Pancreas (tissue), 10 donors: ENCODE measurements at regions not wholly inside any gene's neighbourhood (a gene's known extent, or its start where the extent isn't known, plus 50 kb on each side); places are given as distances from the start of the nearest gene placed in this dataset.

ENCODE experiments used
- ATAC-seq, 4 donors: fragments of 200-7000 bp; cut with Tn5 transposase; one replicate each; pipeline versions ENCODE4 v1.8.0 to v1.9.1; 2020; ENCODE audit warnings: mild to moderate bottlenecking in 4 of 4, moderate library complexity in 4 of 4
- DNase-seq, 6 donors: peaks; one replicate each; pipeline ENCODE4 v3.0.0-alpha.2; 2020
- FAIRE-seq: peaks from 2 replicates; lab custom pipeline; 2012; peaks lifted over from hg19 to GRCh38; lab: Jason Lieb, UNC
- H3K27ac ChIP-seq, 4 donors: fragments of 200-600 bp; sonication (generic); 1 replicate in 3 of 4; 2 replicates in 1 of 4; pipeline versions ENCODE4 v1.5.0 to v1.8.0; 2020
- H3K27me3 ChIP-seq, 4 donors: fragments of 200-600 bp; one replicate each; pipeline ENCODE4 v1.8.0; 2021
- H3K36me3 ChIP-seq, 3 donors: fragments of 200-600 bp; sonication (generic) in 1 of 3; one replicate each; pipeline versions ENCODE4 v1.5.0 to v1.8.0; 2020 to 2021
- H3K4me1 ChIP-seq, 3 donors: fragments of 200-600 bp; one replicate each; pipeline ENCODE4 v1.8.0; 2021
- H3K4me3 ChIP-seq, 4 donors: fragments of 200-600 bp; sonication (generic) in 2 of 4; one replicate each; pipeline versions ENCODE4 v1.5.0 to v1.8.0; 2020 to 2021
- H3K9me3 ChIP-seq, 4 donors: fragments of 200-600 bp; one replicate each; pipeline ENCODE4 v1.8.0; 2021
- WGBS, 2 donors: extraction: QIAGEN DNeasy Blood & Tissue Kit; methylation state at CpG; one replicate each; pipeline ENCODE4 v1.1.7; 2013; 5-methylcytosine and 5-hydroxymethylcytosine counted together
- intact Hi-C, 3 donors: fragments of 100-400 bp; cut with DNase I; formaldehyde crosslinking; loops; one replicate each; pipeline versions ENCODE4 v1.11.1 to v1.14.2; 2022
- TF ChIP-seq, protein P1 (sequence below), 4 donors: fragments of 200-600 bp; sonication (generic) in 3 of 4; IDR thresholded peaks; one replicate each; pipeline versions ENCODE4 v1.5.0 to v1.8.0; 2021; ENCODE audit warnings: antibody characterized with exemption in 4 of 4
- donor health status: healthy with polysubstance abuse.
- donor health status: DM: no; HTN: no; CAD: no; lungs with moderate emphysema.
- donor health status: DM: no; HTN: no; CAD: no.
- donor health status: control.
- donor health status: control.
- donor health status: Bipolar disorder and iron deficiency.
- donor health status: DM: yes; HTN: yes; CAD: no.
- donor health status: DM: no; HTN: no; CAD: no.
- donor health status: DM: no; HTN: no; CAD: no.
- donor health status: DM: yes; HTN: yes; CAD: no.

- DNase-seq, result no peak
- H3K36me3 ChIP-seq, result no peaks in the 10 kb centered on the region
- no peaks in the 10 kb centered on the region for H3K27me3 ChIP-seq
- TF ChIP-seq, protein P1, sequence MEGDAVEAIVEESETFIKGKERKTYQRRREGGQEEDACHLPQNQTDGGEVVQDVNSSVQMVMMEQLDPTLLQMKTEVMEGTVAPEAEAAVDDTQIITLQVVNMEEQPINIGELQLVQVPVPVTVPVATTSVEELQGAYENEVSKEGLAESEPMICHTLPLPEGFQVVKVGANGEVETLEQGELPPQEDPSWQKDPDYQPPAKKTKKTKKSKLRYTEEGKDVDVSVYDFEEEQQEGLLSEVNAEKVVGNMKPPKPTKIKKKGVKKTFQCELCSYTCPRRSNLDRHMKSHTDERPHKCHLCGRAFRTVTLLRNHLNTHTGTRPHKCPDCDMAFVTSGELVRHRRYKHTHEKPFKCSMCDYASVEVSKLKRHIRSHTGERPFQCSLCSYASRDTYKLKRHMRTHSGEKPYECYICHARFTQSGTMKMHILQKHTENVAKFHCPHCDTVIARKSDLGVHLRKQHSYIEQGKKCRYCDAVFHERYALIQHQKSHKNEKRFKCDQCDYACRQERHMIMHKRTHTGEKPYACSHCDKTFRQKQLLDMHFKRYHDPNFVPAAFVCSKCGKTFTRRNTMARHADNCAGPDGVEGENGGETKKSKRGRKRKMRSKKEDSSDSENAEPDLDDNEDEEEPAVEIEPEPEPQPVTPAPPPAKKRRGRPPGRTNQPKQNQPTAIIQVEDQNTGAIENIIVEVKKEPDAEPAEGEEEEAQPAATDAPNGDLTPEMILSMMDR (IDR thresholded peaks at IDR 0.05), result no peak
- no peaks in the 10 kb centered on the region for H3K4me1 ChIP-seq
- no peak overlapping the region for H3K27ac ChIP-seq
- no peak for ATAC-seq
- no peak for FAIRE-seq
- H3K9me3 ChIP-seq, result no peaks in the 10 kb centered on the region
- WGBS, 2 donors, result 59 to 64% methylated on average over 25 of the region's 25 CpGs
- no peak overlapping the region for H3K4me3 ChIP-seq
- intact Hi-C loops, result no loop called here
Observed at GRCh38 chr20:62567246-62568044, 74.9 kb upstream of the SLCO4A1 start.

DNA sequence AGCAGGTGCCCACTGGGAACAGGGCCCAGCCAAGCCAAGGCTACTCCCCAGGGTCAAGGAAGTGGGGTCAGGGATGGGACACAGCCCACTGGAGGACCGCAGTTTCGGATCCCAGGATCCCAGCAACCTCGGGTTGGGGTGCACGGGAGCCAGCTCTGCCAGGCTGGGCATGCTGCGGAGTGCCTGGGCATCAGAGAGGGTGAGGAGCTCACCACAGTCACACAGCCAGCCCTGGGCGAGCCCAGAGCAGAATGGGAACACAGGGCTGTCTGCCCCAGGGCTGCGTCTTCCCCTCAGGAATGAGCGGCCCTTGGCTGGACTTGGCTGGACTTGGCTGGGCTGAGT lies 74.3 kb upstream of the SLCO4A1 start:
- no peak for ATAC-seq
- no peak for DNase-seq
- intact Hi-C loops, result no loop called here
- no peak overlapping the region for H3K27ac ChIP-seq
- FAIRE-seq, result no peak
- TF ChIP-seq, protein P1 (IDR thresholded peaks at IDR 0.05), result no peak
- H3K4me3 ChIP-seq, result no peak overlapping the region
- no peaks in the 10 kb centered on the region for H3K4me1 ChIP-seq
- 64 to 88% methylated on average over 8 of the region's 8 CpGs for WGBS, 2 donors
- no peaks in the 10 kb centered on the region for H3K36me3 ChIP-seq
- no peaks in the 10 kb centered on the region for H3K9me3 ChIP-seq
- H3K27me3 ChIP-seq, result no peaks in the 10 kb centered on the region

DNA sequence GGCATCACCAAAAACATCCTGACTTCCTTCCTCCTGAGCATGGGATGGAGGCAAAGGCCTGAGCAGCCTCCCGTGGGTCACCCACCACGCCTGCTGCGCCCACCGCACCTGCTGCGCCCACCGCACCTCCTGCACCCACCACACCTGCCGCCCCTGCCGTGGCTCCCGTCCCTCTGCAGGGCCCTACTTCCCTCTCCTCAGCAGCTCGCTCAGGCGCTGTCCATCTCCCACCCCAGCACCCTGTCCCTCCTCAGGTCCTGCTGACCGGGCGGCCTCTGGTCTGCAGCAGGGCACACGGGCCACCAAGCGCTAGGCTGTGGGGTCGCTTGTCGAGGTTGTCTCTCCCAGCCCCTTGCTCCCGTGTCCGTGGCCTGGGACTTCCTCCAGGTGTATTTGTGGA lies 72.7 kb upstream of the SLCO4A1 start:
- H3K4me1 ChIP-seq, result no peaks in the 10 kb centered on the region
- FAIRE-seq, result no peak
- no peak overlapping the region for H3K4me3 ChIP-seq
- TF ChIP-seq, protein P1 (IDR thresholded peaks at IDR 0.05), result no peak
- no peaks in the 10 kb centered on the region for H3K36me3 ChIP-seq
- H3K27ac ChIP-seq, result no peak overlapping the region
- no peak for ATAC-seq
- intact Hi-C loops, result no loop called here
- WGBS, 2 donors, result 57 to 60% methylated on average over 19 of the region's 19 CpGs
- DNase-seq, result no peak
- H3K9me3 ChIP-seq, result no peaks in the 10 kb centered on the region
- no peaks in the 10 kb centered on the region for H3K27me3 ChIP-seq

GRCh38 chr20:62570403-62570802 lies 71.9 kb upstream of the SLCO4A1 start:
- TF ChIP-seq, protein P1 (IDR thresholded peaks at IDR 0.05), result no peak
- no peaks in the 10 kb centered on the region for H3K4me1 ChIP-seq
- intact Hi-C loops, result no loop called here
- H3K9me3 ChIP-seq, result no peaks in the 10 kb centered on the region
- ATAC-seq (peak in 2 of 4 donors; percentile 39 to 62), DNase-seq (peak in 1 of 6 donors; percentile 17), FAIRE-seq (no peak)
- 25 to 26% methylated on average over 5 of the region's 5 CpGs for WGBS, 2 donors
- no peaks in the 10 kb centered on the region for H3K27me3 ChIP-seq
- H3K4me3 ChIP-seq, result no peak overlapping the region
- H3K27ac ChIP-seq, result no peak overlapping the region
- no peaks in the 10 kb centered on the region for H3K36me3 ChIP-seq

DNA sequence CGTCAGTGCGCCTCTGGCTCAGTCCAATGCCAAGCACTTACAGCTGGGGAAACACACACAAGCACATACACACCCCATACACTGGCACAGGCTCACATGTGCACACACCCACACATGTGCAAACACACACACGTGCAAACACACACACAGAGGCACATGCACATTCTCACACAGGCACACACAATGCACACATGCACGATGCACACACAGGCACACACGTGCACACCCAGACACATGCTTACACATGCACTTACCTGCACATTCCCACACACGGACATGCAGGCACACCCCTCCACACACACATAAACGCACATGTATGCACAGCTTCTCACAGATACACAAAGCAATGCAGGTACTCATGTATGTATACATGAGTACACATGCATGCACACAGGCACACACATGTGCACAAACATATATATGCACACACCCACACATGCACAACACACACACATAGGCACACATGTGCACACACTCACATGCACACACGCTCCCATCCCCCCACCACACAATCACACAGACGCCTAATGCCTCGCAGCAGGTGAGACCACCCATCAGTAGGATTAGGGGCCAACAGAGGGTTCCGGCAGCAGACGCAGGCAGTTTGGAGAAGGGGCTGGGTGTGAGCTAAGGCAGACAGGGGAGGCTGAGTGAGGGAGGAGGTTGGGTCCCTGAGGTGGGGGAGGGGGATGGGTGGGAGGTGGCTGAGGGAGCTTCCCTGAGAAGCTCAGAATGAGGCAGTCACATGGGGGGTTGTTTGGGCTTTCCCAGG lies 71.2 kb upstream of the SLCO4A1 start:
- ATAC-seq (no peak), FAIRE-seq (no peak), DNase-seq (no peak)
- Histone ChIP-seq H3K27me3 (no peaks in the 10 kb centered on the region), H3K4me3 (no peak overlapping the region), H3K9me3 (no peaks in the 10 kb centered on the region), H3K36me3 (no peaks in the 10 kb centered on the region), H3K4me1 (no peaks in the 10 kb centered on the region), H3K27ac (no peak overlapping the region)
- intact Hi-C loops, result no loop called here
- WGBS, 2 donors, result 69 to 75% methylated on average over 12 of the region's 12 CpGs
- TF ChIP-seq, protein P1 (IDR thresholded peaks at IDR 0.05), result no peak
